Keratinocyte (primary cell): ENCODE measurements at regions not wholly inside any gene's neighbourhood (a gene's known extent, or its start where the extent isn't known, plus 50 kb on each side); places are given as distances from the start of the nearest gene placed in this dataset.

Experiments used
- DNase-seq: peaks from one replicate; pipeline ENCODE4 v3.0.0-alpha.2; 2011; ENCODE audit warnings: low read depth, missing footprints, low spot score
- FAIRE-seq: peaks from 2 replicates; lab custom pipeline; 2011; peaks lifted over from hg19 to GRCh38; lab: Jason Lieb, UNC
- H2AFZ ChIP-seq: 2 replicates; pipeline ENCODE4 v1.6.0; 2012; ENCODE audit warnings: low read length, control low read depth, inconsistent platforms; ENCODE audit not compliant: control insufficient read depth
- H3K27ac ChIP-seq: 2 replicates; pipeline ENCODE4 v1.5.1; 2011; ENCODE audit warnings: low read length; ENCODE audit not compliant: control insufficient read depth, insufficient read depth
- H3K27me3 ChIP-seq: 3 replicates; pipeline ENCODE4 v1.6.0; 2011; ENCODE audit warnings: low read length; ENCODE audit not compliant: control insufficient read depth, insufficient read depth; ENCODE audit errors: extremely low read depth
- H3K36me3 ChIP-seq, 2 experiments: 2 replicates in 1 of 2; 3 replicates in 1 of 2; pipeline ENCODE4 v1.5.1; 2011; ENCODE audit warnings: low read length in 2 of 2, mild to moderate bottlenecking in 1 of 2; ENCODE audit not compliant: control insufficient read depth in 2 of 2, insufficient read depth in 2 of 2; ENCODE audit errors: extremely low read depth in 1 of 2
- H3K4me1 ChIP-seq: 3 replicates; pipeline ENCODE4 v1.5.1; 2011; ENCODE audit warnings: low read length; ENCODE audit not compliant: control insufficient read depth, insufficient read depth; ENCODE audit errors: extremely low read depth
- H3K4me2 ChIP-seq: 3 replicates; pipeline ENCODE4 v1.6.0; 2011; ENCODE audit warnings: low read depth, low read length; ENCODE audit not compliant: control insufficient read depth, insufficient read depth; ENCODE audit errors: extremely low read depth
- H3K4me3 ChIP-seq, 3 experiments: fragments of 200-600 bp in 1 of 3; sonication (generic) in 1 of 3; 2 replicates in 2 of 3; 3 replicates in 1 of 3; pipeline ENCODE4 v1.5.1; 2011 to 2016; ENCODE audit warnings: low read length in 3 of 3, mild to moderate bottlenecking in 3 of 3, control low read depth in 2 of 3, inconsistent platforms in 1 of 3, low read depth in 1 of 3, mixed read lengths in 1 of 3, mixed run types in 1 of 3, moderate library complexity in 1 of 3; ENCODE audit not compliant: control insufficient read depth in 2 of 3, insufficient read depth in 2 of 3; ENCODE audit errors: extremely low read depth in 1 of 3
- H3K79me2 ChIP-seq: 2 replicates; pipeline ENCODE4 v1.6.0; 2012; ENCODE audit warnings: low read length; ENCODE audit not compliant: control insufficient read depth, insufficient read depth
- H3K9ac ChIP-seq: 3 replicates; pipeline ENCODE4 v1.6.0; 2011; ENCODE audit warnings: low read length; ENCODE audit not compliant: control insufficient read depth, insufficient read depth; ENCODE audit errors: extremely low read depth
- H3K9me1 ChIP-seq: 3 replicates; pipeline ENCODE4 v1.6.0; 2011; ENCODE audit warnings: low read length; ENCODE audit not compliant: control insufficient read depth, insufficient read depth; ENCODE audit errors: extremely low read depth
- H3K9me3 ChIP-seq: 2 replicates; pipeline ENCODE4 v1.5.1; 2012; ENCODE audit warnings: low read depth, low read length; ENCODE audit not compliant: control insufficient read depth
- H4K20me1 ChIP-seq: 3 replicates; pipeline ENCODE4 v1.6.0; 2011; ENCODE audit warnings: low read length; ENCODE audit not compliant: control insufficient read depth, insufficient read depth; ENCODE audit errors: extremely low read depth
- CTCF ChIP-seq, 3 experiments: IDR thresholded peaks in 1 of 3; conservative IDR thresholded peaks in 1 of 3; optimal IDR thresholded peaks in 1 of 3; 2 replicates in 2 of 3; 3 replicates in 1 of 3; pipeline versions ENCODE3 to v1.5.1; 2011; ENCODE audit warnings: low read length in 3 of 3, mild to moderate bottlenecking in 3 of 3, moderate library complexity in 2 of 3, control low read depth in 1 of 3, inconsistent platforms in 1 of 3; ENCODE audit not compliant: insufficient read depth in 2 of 3; ENCODE audit errors: extremely low read depth in 1 of 3
- EZH2 ChIP-seq: IDR thresholded peaks from one replicate; pipeline ENCODE4 v1.6.1; 2012; ENCODE audit warnings: inconsistent platforms, mild to moderate bottlenecking, low read length, moderate library complexity
- dilution Hi-C: fragments of 300-500 bp; cut with MboI; formaldehyde crosslinking; loops from one replicate; pipeline ENCODE4 v1.7.0; 2020; ENCODE audit warnings: low sequenced_read_pairs; ENCODE audit not compliant: extremely low pct_ligation_motif_present

GRCh38 chr22:48137640-48138039, 1375.2 kb downstream of the TBC1D22A start:
- Histone ChIP-seq H3K79me2 (no peaks in the 10 kb centered on the region), H3K9me3 (peaks cover 20% of the 10 kb centered on the region), H4K20me1 (no peaks in the 10 kb centered on the region), H3K4me2 (no peak overlapping the region), H3K9me1 (no peaks in the 10 kb centered on the region), H3K9ac (no peak overlapping the region), H2AFZ (no peak overlapping the region), H3K27me3 (no peaks in the 10 kb centered on the region), H3K27ac (no peak overlapping the region), H3K4me3 (no peak overlapping the region), H3K36me3 (no peaks in the 10 kb centered on the region), H3K4me1 (no peaks in the 10 kb centered on the region)
- TF ChIP-seq EZH2 (no peak), CTCF (optimal IDR thresholded peaks at IDR 0.05 in 1 of 3, IDR thresholded peaks at IDR 0.05 in 1 of 3, conservative IDR thresholded peaks at IDR 0.05 in 1 of 3; ENCODE audit: extremely low read depth in 1 of 3, insufficient read depth in 2 of 3, low read length in 3 of 3) (no peak)
- FAIRE-seq: no peak
- no peak for DNase-seq
- dilution Hi-C loops: no loop called here

- no peak overlapping the region for H3K27ac ChIP-seq
- no peaks in the 10 kb centered on the region for H3K9me1 ChIP-seq
- no peaks in the 10 kb centered on the region for H4K20me1 ChIP-seq
- no peak overlapping the region for H3K4me2 ChIP-seq
- no peaks in the 10 kb centered on the region for H3K4me1 ChIP-seq
- peaks cover 13% of the 10 kb centered on the region for H3K9me3 ChIP-seq
- no peak overlapping the region for H3K4me3 ChIP-seq
- dilution Hi-C loops: no loop called here
- H3K27me3 ChIP-seq: no peaks in the 10 kb centered on the region
- no peak overlapping the region for H2AFZ ChIP-seq
- H3K9ac ChIP-seq: no peak overlapping the region
- FAIRE-seq (no peak), DNase-seq (no peak)
- TF ChIP-seq EZH2 (no peak), CTCF (optimal IDR thresholded peaks at IDR 0.05 in 1 of 3, IDR thresholded peaks at IDR 0.05 in 1 of 3, conservative IDR thresholded peaks at IDR 0.05 in 1 of 3; ENCODE audit: extremely low read depth in 1 of 3, insufficient read depth in 2 of 3, low read length in 3 of 3) (no peak)
- no peaks in the 10 kb centered on the region for H3K36me3 ChIP-seq
- H3K79me2 ChIP-seq: no peaks in the 10 kb centered on the region
These were observed 1373.1 kb downstream of the TBC1D22A start for GRCh38 chr22:48135592-48135991.
